Body of pancreas (tissue), 4 donors: ENCODE measurements at regions not wholly inside any gene's neighbourhood (a gene's known extent, or its start where the extent isn't known, plus 50 kb on each side); places are given as distances from the start of the nearest gene placed in this dataset.
"Not testable (repeated sequence)": the region's sequence is repeated elsewhere in the genome, so short reads cannot be mapped to it uniquely, and the experiment has no call there.

Source experiments
- ATAC-seq: fragments of 150-250 bp; one replicate; pipeline ENCODE4 v1.9.1; 2016
- DNase-seq, 4 donors: peaks; one replicate each; pipeline ENCODE4 v3.0.0-alpha.2; 2019
- H3K27ac ChIP-seq, 4 donors: fragments of 200-600 bp; sonication (generic); 1 replicate in 3 of 4; 2 replicates in 1 of 4; pipeline versions ENCODE4 v1.5.1 to v1.6.1; 2016 to 2019; ENCODE audit warnings: mild to moderate bottlenecking in 1 of 4, mixed read lengths in 1 of 4, moderate library complexity in 1 of 4
- H3K27me3 ChIP-seq, 2 donors: fragments of 200-600 bp; sonication (generic); one replicate each; pipeline ENCODE4 v1.6.0; 2016; ENCODE audit warnings: mild to moderate bottlenecking in 1 of 2
- H3K36me3 ChIP-seq, 2 donors: fragments of 200-600 bp; sonication (generic); replicated peaks in 1 of 2; 2 replicates each; pipeline ENCODE4 v1.5.1; 2016; ENCODE audit warnings: low read depth in 2 of 2; ENCODE audit not compliant: insufficient read depth in 1 of 2
- H3K4me1 ChIP-seq: fragments of 200-600 bp; sonication (generic); one replicate; pipeline ENCODE4 v1.6.0; 2016
- H3K4me3 ChIP-seq, 2 donors: fragments of 200-600 bp; sonication (generic); 1 replicate in 1 of 2; 2 replicates in 1 of 2; pipeline ENCODE4 v1.5.1; 2016 to 2019
- H3K9me3 ChIP-seq, 3 donors: fragments of 200-600 bp; sonication (generic); 1 replicate in 2 of 3; 2 replicates in 1 of 3; pipeline ENCODE4 v1.5.1; 2016
- POLR2A ChIP-seq, 3 donors: fragments of 450-650 bp; IDR thresholded peaks; one replicate each; pipeline ENCODE4 v1.6.1; 2016; ENCODE audit warnings: antibody characterized with exemption in 3 of 3, mild to moderate bottlenecking in 2 of 3
- WGBS, 2 donors: methylation state at CpG; one replicate each; pipeline ENCODE4 v1.1.5; 2017; 5-methylcytosine and 5-hydroxymethylcytosine counted together
- intact Hi-C: fragments of 100-400 bp; cut with DNase I; formaldehyde crosslinking; loops from one replicate; pipeline ENCODE4 v1.15.1; 2023
- TF ChIP-seq, protein P1 (sequence below), 7 experiments: fragments of 450-650 bp in 4 of 7; fragments of 200-600 bp in 3 of 7; sonication (generic) in 3 of 7; IDR thresholded peaks; one replicate each; pipeline ENCODE4 v1.5.1; 2016 to 2019; ENCODE audit warnings: antibody characterized with exemption in 7 of 7

GRCh38 chr20:1748777-1749176 is 91.2 kb upstream of the SIRPG start:
- Histone ChIP-seq H3K27ac (no peak overlapping the region), H3K36me3 (no peaks in the 10 kb centered on the region), H3K4me3 (no peak overlapping the region), H3K27me3 (no peaks in the 10 kb centered on the region), H3K4me1 (no peaks in the 10 kb centered on the region), H3K9me3 (peaks cover 0 to 3% (median 0%) of the 10 kb centered on the region in 3 donors)
- TF ChIP-seq, protein P1, sequence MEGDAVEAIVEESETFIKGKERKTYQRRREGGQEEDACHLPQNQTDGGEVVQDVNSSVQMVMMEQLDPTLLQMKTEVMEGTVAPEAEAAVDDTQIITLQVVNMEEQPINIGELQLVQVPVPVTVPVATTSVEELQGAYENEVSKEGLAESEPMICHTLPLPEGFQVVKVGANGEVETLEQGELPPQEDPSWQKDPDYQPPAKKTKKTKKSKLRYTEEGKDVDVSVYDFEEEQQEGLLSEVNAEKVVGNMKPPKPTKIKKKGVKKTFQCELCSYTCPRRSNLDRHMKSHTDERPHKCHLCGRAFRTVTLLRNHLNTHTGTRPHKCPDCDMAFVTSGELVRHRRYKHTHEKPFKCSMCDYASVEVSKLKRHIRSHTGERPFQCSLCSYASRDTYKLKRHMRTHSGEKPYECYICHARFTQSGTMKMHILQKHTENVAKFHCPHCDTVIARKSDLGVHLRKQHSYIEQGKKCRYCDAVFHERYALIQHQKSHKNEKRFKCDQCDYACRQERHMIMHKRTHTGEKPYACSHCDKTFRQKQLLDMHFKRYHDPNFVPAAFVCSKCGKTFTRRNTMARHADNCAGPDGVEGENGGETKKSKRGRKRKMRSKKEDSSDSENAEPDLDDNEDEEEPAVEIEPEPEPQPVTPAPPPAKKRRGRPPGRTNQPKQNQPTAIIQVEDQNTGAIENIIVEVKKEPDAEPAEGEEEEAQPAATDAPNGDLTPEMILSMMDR (IDR thresholded peaks at IDR 0.05), result no peak
- no peak for TF ChIP-seq POLR2A (IDR thresholded peaks at IDR 0.05)
- ATAC-seq (no peak), DNase-seq (no peak)
- intact Hi-C loops, result no loop called here

GRCh38 chr20:1747953-1748577 is 90.5 kb upstream of the SIRPG start:
- intact Hi-C loops, result no loop called here
- 18 to 42% methylated on average over 3 of the region's 3 CpGs for WGBS, 2 donors

GRCh38 chr20:1742049-1742434 is 84.5 kb upstream of the SIRPG start:
- H3K36me3 ChIP-seq, intact Hi-C loops, H3K27ac ChIP-seq, H3K4me1 ChIP-seq, DNase-seq, H3K4me3 ChIP-seq, ATAC-seq, H3K9me3 ChIP-seq, H3K27me3 ChIP-seq: not testable (repeated sequence)
- WGBS, 2 donors, result 59 to 61% methylated on average over 3 to 4 of the region's 4 CpGs

More at GRCh38 chr20:1747953-1748577, 90.5 kb upstream of the SIRPG start:
- H3K27ac ChIP-seq, result no peak overlapping the region
- H3K4me1 ChIP-seq, result no peaks in the 10 kb centered on the region
- no peak overlapping the region for H3K4me3 ChIP-seq
- no peak for TF ChIP-seq POLR2A (IDR thresholded peaks at IDR 0.05)
- TF ChIP-seq, protein P1 (IDR thresholded peaks at IDR 0.05), result no peak
- H3K27me3 ChIP-seq, result no peaks in the 10 kb centered on the region
- no peaks in the 10 kb centered on the region for H3K36me3 ChIP-seq
- ATAC-seq, result no peak
- DNase-seq, result no peak
- peaks cover 0 to 3% (median 0%) of the 10 kb centered on the region in 3 donors for H3K9me3 ChIP-seq

GRCh38 chr20:1741309-1742048 is 83.9 kb upstream of the SIRPG start:
- intact Hi-C loops, result no loop called here

GRCh38 chr20:1737134-1737533 is 79.6 kb upstream of the SIRPG start:
- Histone ChIP-seq H3K27me3 (peaks cover 0 to 4% of the 10 kb centered on the region in 2 donors), H3K4me3 (no peak overlapping the region), H3K4me1 (no peaks in the 10 kb centered on the region), H3K27ac (no peak overlapping the region), H3K9me3 (no peaks in the 10 kb centered on the region), H3K36me3 (no peaks in the 10 kb centered on the region)
- WGBS, 2 donors, result 31 to 52% methylated on average over 1 of the region's 1 CpG
- DNase-seq, result no peak
- intact Hi-C loops, result no loop called here
- no peak for ATAC-seq
- TF ChIP-seq POLR2A (IDR thresholded peaks at IDR 0.05), result no peak
- TF ChIP-seq, protein P1 (IDR thresholded peaks at IDR 0.05), result no peak

More at GRCh38 chr20:1741309-1742048, 83.9 kb upstream of the SIRPG start:
- no peak for TF ChIP-seq POLR2A (IDR thresholded peaks at IDR 0.05)
- TF ChIP-seq, protein P1 (IDR thresholded peaks at IDR 0.05), result no peak
- no peaks in the 10 kb centered on the region for H3K27me3 ChIP-seq
- DNase-seq (no peak), ATAC-seq (no peak)
- WGBS, 2 donors, result 49 to 60% methylated on average over 6 of the region's 6 CpGs
- no peaks in the 10 kb centered on the region for H3K36me3 ChIP-seq
- no peaks in the 10 kb centered on the region for H3K4me1 ChIP-seq
- no peak overlapping the region for H3K27ac ChIP-seq
- H3K4me3 ChIP-seq, result no peak overlapping the region
- H3K9me3 ChIP-seq, result no peaks in the 10 kb centered on the region
